ENCODE measurements at regions not wholly inside any gene's neighbourhood (a gene's known extent, or its start where the extent isn't known, plus 50 kb on each side); places are given as distances from the start of the nearest gene placed in this dataset.
"Not testable (repeated sequence)": the region's sequence is repeated elsewhere in the genome, so short reads cannot be mapped to it uniquely, and the experiment has no call there.

DNA sequence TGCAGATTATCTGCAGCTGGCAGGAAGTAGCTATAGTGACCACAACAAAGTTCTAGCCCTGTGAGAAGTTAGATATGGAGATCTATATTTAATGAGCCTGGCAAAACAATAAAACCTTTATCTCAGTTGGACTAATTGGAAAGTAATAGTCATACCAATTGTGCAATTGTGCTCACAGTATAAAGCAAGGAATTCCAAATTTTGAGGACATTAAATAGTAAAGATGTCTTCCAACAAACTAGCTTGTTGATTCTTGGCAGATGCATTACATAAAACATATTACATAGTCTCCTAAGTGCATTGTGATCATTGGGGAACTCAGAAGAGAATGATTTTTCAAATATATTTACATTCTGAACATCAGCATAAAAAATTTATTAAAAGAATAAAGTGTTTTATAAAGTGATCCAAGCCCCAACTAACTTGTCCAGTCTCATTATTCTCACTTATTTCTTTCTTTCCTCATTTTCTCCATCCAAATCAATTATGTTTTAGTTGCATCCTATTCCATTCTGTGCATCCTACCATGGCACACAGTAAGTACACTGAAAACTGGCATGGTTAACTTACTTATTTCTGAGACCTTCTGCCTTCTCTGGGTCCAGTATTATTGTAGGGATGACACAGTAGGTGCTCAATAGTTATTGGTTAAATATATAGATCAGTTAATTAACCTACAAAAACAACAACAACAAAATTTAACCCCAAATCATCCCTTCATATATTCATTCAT is 977.2 kb upstream of the NUDT12 start:
- no peak for DNase-seq (ENCODE audit: low read depth in 4 of 4, low spot score in 3 of 4)

DNA sequence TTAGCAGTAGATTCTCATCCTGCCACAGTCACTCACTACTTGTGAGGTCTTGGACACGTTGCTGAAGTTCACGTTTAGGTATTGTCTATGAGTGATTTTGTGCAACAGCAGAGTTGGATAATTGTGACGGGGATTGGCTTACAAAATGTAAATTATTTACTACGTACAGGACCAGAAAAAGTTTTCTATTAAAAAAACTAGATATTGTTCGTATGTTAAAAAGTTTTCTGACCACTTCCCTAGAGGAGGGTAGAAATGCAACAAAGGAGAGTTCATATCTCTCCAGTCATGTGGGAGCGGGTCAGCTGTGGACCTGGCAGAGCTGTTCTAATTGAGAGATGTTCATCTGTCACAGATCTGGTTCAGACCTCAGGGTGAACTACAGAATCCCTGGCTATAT is 976.1 kb upstream of the NUDT12 start:
- no peak for DNase-seq (ENCODE audit: low read depth in 4 of 4, low spot score in 3 of 4)

DNA sequence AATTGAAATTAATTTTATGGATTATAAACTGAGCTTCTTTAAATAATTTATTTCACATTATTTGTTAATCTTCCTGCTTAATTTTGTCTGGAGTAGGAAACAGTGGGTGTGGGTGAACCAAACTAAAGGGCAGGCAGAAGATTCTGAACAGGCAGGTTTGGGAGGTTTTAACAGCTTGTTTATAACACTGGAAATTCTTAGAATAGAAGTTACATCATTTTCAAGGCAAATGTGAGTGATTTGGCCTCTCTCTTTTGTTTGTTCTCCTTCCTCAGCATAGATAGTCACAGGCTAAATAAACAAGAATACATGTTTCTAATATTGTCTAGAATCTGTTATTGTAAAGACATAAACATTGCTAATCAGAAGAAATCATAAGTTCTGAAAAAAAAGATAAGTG is 970.9 kb upstream of the NUDT12 start:
- no peak for DNase-seq (ENCODE audit: low read depth in 4 of 4, low spot score in 3 of 4)

DNA sequence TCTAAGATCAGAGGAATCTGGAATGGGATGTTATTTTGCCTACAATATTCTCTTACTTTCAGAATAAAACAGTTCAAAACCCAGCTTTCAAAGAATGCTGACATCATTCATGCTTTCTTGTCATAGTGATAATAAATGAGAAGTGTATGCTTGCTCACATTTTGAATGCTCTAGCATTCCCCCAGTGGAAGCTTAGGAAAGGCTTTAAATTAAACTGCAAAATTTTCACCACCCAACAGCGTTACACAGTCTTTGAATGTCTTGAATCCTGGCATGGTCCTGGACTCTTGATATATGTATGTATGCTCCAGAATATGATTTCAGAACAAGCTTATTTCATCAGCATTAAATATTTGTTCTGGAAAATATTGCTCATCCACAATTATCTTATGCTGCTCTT is 964.3 kb upstream of the NUDT12 start:
- DNase-seq (ENCODE audit: low read depth in 4 of 4, low spot score in 3 of 4), result no peak

DNA sequence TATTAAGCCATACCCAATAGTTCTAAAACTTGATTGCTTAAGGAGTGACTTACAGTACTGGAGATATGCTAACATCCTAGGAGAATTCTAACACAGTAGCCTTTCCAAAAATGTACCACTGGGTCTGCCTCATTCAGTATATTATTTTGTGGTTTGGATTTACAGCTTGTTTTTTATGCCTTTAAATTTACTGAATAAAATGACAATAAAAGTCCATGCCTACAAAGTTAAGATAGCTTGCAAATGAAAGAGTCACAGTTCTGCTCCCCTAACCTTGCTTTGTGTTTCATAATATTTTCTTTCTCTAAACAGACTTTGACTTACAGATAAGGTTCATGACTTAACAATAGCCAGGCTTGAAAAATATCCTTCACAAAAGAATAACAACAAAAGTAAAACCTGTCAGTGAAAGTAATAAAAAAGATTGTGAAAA is 951.1 kb upstream of the NUDT12 start:
- DNase-seq (ENCODE audit: low read depth in 4 of 4, low spot score in 3 of 4), result no peak

DNA sequence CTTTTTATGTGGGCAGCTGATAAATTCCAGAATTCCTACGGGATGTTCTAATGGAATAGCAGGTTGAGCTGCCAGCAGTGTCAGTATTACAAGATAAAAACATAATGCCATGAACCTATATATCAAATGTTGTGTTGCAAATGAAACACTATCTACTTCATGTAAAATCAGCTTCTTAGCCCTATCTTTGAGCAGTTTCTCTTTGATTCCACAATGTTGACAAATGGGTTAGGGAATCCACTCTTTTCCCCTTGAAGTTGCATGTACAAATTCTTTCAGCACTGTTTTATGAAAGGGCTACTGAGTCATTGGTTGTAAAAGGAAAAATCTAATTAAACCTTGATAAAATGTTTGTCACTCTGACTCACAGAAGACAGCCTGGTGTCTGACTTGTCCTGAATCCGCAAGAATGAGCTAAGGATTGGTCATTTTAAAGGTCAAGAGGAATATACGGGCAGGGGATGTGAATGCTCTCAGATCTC is 950.6 kb upstream of the NUDT12 start:
- no peak for DNase-seq (ENCODE audit: low read depth in 4 of 4, low spot score in 3 of 4)

DNA sequence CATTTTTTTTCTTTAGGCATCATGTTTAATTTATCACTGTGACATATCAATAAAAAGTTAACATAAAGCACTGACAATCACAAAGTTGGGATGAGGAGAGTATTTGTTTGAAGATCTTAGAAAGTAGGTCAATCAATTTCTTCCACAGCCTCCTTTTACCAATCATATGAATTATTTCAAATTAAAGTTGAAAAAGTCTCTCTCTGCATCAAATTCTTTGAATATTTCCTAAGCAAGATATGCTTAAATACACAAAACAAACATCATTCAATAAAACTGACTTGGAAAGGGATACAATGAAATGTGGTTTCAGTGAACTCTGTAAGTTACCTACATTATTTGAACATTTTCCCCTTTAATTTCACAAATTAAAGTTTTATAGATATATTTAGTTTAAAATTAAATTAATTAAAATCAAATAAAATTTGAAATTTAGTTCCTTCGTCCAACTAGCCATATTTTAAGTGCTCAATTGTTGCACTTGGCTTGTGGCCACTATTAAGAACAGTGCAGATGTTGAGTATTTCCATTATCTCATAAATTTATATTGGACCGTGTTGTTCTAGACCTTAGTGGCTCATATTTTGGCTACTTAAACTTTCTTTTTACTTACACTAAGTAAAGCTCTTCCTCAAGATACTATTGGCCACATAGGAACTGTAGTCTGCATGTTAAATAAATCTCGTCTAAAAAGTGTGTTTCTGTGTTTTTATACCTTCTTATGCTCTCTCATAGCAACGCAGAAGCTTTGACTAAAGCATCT is 949.7 kb upstream of the NUDT12 start:
- DNase-seq (ENCODE audit: low read depth in 4 of 4, low spot score in 3 of 4), result no peak

DNA sequence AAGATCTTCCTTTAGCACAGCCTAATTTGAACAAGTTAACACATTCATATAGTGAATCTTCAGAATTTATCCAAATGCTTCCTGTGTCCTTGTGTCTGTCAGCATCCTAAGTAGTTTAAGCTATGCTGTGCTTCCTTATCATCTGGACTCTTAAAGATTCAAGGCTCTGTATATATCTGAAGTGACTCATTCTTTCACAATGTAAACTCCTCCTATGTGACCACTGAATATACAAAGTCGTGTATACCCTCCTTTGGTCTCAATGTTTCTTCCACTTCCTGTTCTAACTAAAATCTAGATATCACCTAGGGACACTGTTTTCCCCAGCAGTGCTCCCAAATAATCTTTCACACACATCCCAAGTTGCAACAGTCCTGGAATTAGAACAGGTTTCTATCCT is 935.7 kb upstream of the NUDT12 start:
- no peak for DNase-seq (ENCODE audit: low read depth in 4 of 4, low spot score in 3 of 4)

DNA sequence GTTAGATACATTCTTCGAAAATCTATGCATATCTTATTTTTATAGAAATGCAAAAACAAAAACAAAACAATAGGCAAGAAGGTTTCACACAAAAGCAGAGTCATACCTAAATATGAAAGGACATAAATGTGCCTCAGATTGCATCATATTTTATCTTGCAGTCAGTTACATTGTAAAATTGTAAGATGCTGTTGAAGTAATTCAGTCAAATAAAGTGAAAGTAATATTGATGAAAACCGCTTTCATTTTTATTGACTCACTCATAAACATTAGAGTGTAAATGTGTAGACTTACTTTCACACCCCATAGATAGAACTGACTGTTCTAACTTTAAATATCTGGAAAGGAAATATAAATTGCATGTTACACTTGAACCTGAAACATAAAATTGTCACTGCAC is 931.5 kb upstream of the NUDT12 start:
- DNase-seq (ENCODE audit: low read depth in 4 of 4, low spot score in 3 of 4), result no peak

DNA sequence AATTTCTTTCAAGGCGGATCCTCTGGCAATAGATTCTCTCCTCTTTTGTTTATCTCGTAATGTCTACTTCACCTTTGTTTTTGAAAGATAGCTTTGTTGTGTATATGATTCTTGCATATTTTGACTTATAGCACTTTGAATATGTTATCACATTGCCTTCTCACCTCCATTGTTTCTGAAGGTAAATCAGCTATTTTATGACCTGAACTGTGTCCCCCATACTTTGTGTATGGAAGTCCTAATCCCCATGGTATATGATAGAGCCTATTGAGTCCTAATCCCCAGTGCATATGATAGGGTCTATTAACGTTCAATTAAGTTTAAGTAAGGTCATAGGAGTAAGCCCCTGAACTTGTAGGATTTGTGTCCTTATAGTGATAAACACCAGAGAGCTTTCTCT is 910.2 kb upstream of the NUDT12 start:
- DNase-seq (ENCODE audit: low read depth in 4 of 4, low spot score in 3 of 4), result no peak

DNA sequence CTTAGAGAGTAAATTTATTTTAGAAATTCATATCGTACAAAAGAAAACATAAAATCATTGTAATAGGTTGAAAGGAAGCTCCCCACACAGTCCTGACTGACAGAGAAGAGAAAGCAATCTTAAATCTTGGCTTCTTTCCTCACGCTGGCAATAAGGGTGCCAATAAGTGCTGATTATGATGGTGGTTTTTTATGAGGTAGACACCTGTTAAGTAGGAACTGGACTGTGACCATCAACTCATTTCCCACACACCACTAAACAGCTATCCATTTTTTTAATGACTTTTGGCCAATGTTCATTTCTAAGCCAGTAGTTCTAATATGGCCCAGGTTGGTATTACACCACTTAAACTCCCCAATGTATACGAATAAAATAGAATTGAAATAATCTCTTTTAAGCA is 893.5 kb upstream of the NUDT12 start:
- no peak for DNase-seq (ENCODE audit: low read depth in 4 of 4, low spot score in 3 of 4)

DNA sequence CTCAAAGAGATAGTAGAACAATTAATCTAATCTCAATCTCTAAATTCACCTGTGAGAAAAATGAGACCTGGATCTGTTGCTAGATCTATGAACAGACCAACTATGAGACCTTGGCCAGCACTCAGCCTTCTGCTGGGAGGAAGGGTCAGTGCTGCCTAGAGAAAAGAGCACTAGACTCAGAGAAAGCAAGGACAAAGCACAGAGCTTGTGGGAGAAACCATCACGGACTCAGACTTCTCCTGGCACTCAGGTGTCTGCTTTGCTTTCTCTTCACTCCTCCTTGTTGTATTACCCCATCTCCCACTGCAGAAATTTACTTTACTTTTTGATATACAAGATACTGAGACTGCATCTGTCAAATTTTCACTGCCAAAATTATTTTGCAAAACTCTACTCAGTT is 890.0 kb upstream of the NUDT12 start:
- no peak for DNase-seq (ENCODE audit: low read depth in 4 of 4, low spot score in 3 of 4)

DNA sequence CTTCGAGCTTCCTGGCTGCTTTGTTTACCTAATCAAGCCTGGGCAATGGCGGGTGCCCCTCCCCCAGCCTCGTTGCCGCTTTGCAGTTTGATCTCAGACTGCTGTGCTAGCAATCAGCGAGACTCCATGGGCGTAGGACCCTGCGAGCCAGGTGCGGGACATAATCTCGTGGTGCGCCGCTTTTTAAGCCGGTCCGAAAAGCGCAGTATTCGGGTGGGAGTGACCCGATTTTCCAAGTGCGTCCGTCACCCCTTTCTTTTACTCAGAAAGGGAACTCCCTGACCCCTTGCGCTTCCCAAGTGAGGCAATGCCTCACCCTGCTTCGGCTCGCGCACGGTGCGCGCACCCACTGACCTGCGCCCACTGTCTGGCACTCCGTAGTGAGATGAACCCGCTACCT is 889.3 kb upstream of the NUDT12 start:
- not testable (repeated sequence) for DNase-seq (ENCODE audit: low read depth in 4 of 4, low spot score in 3 of 4)

DNA sequence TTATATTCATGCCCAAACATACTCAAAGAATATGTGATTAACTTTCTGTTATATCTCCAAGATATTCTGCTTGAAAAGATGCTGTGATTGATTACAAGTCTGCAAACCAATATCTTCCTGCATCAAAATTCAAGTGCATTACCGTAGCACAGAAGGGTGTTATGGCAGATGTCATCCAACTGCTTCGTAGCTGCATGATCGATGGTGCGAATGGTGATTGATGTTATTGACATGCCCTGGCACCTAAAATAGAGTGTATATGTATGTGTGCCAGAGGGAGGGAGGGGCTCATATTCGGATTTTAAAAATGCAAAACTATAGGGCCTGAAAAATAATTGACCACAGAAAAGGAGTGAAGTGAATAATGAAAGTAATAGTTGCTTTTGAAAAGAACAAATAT is 882.1 kb upstream of the NUDT12 start:
- DNase-seq (ENCODE audit: low read depth in 4 of 4, low spot score in 3 of 4), result no peak

DNA sequence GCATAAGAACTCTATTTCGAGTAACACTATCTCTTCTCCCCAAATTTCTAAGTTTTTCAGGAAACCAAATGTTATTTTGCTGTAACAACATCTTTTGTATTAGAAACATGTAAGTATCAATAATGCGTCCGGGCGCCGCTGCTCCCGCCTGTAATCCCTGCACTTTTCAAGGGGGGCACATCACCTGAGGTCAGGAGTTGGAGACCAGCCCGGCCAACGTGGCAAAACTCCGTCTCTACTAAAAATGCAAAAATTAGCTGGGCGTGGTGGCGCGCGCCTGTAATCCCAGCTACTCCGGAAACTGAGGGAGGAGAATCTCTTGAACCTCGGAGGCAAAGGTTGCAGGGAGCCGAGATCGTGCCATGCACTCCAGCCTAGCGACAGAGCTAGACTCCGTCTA is 881.1 kb upstream of the NUDT12 start:
- DNase-seq (ENCODE audit: low read depth in 4 of 4, low spot score in 3 of 4), result no peak

DNA sequence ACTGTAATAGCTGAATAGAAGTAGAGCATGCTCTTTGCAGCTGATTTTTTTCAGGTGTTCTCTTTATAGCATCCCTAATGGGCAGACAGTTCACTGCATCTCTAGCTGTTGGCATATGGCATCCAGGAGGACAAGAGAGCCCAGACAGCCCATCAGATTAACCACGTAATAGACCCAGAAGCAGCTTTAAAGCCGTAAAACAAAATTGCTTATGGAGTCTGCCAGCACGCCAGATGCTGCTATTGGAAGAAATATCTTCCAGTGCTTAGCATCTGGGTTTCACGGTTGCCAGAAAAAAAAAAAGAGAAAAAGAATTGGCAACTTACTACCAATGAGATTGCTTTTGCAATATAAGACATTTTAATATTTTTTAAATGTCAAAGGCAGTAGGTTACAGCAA is 869.4 kb upstream of the NUDT12 start:
- DNase-seq (ENCODE audit: low read depth in 4 of 4, low spot score in 3 of 4), result no peak

DNA sequence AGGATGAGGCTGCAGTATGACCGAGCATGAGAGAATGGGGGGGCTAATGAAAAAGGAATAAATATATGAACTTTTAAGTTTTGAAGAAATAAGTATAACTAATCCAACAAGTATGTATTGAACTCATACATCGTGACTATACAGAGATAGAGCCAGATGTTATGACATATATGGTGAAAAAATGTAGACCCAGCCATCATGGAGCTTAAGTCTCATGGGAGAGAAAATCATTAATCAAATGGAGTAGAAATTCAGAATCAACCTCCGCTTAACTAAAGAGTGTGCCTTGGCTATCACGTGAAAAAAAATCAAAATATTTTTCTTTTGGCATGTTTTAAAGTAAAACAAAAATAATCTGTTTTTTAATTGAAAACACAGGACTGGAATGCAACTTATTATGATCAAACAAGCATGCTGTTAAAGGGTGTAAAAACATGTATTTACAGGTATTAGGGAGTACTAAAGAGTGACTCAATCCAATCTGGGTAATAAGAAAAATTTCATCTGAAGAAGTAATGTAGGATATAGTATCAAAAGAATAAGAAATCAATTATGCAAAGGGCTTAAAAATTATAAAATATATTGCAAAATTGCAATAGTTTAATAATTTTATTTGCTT is 868.5 kb upstream of the NUDT12 start:
- DNase-seq (ENCODE audit: low read depth in 4 of 4, low spot score in 3 of 4), result no peak

DNA sequence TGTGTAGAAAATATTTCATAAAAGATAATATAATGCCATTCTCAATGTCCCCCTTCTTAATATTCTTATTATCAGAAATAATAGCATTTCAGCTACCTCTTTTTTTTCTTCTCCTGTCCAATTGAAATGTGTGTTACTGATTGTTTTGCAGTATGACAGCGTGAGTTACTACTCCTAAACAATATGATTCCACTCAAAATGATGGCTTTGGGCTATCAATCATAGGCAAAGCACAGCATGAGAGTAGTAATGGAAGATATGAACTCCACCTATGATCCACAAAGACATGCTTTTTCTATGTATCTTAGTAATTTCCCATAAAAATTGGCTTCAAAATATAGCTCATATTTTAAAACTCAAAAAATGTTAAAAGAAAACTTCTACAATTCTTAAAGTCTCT is 867.3 kb upstream of the NUDT12 start:
- DNase-seq (ENCODE audit: low read depth in 4 of 4, low spot score in 3 of 4), result no peak

DNA sequence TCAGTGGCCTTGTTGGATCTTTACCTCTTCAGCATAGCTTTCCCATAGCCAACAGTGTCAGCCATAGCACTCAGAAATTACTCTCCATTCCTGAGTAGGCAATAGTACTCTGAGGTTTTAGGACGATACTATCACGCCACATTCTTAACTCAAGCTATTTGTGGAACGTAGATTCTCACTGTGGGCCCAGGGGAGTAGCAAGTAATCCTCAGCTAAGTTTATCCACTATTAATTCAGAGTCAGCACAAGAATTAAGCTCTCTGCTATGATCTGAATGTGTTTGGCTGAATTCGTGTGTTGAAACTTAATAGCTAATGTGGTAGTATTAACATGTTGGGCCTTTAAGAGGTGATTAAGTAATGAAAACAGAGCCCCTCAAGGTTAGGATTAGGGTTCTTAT is 858.8 kb upstream of the NUDT12 start:
- no peak for DNase-seq (ENCODE audit: low read depth in 4 of 4, low spot score in 3 of 4)

DNA sequence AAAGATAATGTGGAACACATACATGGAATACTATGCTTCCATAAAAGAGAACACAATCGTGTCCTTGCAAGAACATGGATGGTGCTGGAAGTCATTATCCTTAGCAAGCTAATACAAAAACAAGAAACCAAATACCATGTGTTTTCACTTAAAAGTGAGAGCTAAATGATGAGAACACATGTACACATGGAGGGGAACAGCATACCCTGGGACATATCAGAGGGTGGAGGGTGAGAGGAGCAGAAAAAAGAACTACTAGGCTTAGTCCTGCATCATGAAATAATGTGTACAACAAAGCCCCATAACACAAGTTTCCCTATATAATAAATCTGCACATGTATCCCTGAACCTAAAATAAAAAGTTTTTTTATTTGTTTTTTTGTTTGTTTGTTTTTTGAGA is 855.5 kb upstream of the NUDT12 start:
- no peak for DNase-seq (ENCODE audit: low read depth in 4 of 4, low spot score in 3 of 4)

DNA sequence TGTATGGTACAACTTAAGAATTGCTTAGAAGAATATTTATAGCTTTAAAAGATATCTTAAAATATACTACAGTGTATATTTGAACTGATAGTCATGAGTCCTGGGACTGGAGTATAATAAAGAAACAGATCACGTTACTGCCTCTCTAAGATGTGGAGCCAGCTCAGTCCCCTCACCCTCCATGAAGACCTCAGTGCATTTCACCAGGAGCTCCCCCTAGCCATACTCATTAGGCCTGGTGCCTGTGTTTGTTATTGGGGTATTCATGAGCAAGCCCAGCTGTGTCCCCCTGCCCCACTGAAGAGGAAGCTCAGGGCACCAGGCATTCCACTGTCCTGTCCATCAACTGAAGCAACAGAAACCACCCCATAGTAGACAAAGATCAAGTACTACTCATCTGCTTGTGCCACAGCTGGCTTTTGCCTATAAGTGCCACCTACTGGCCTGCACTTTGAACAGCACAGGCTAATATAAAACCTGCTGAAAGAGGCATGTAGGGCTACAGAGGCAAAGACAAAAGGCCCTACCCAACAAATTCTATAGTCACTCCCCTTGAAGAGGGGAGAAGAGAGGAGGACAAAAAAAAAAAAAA is 850.2 kb upstream of the NUDT12 start:
- no peak for DNase-seq (ENCODE audit: low read depth in 4 of 4, low spot score in 3 of 4)

All from left renal pelvis (tissue), 4 donors.